Adrenal gland (tissue), 5 donors: ENCODE measurements at regions not wholly inside any gene's neighbourhood (a gene's known extent, or its start where the extent isn't known, plus 50 kb on each side); places are given as distances from the start of the nearest gene placed in this dataset.

Source experiments
- CTCF ChIP-seq, 6 experiments: fragments of 450-650 bp in 4 of 6; fragments of 200-600 bp in 2 of 6; sonication (generic) in 1 of 6; IDR thresholded peaks; 1 replicate in 5 of 6; 2 replicates in 1 of 6; pipeline versions ENCODE4 v1.5.1 to v1.8.0; 2016 to 2021; ENCODE audit warnings: antibody characterized with exemption in 6 of 6, mild to moderate bottlenecking in 2 of 6, moderate library complexity in 1 of 6
- POLR2A ChIP-seq, 2 donors: fragments of 450-650 bp; IDR thresholded peaks; one replicate each; pipeline ENCODE4 v1.6.1; 2017; ENCODE audit warnings: antibody characterized with exemption in 2 of 2, mild to moderate bottlenecking in 2 of 2, moderate library complexity in 1 of 2
- donor health status: DM: no; HTN: no; CAD: no.

- TF ChIP-seq POLR2A (IDR thresholded peaks at IDR 0.05) (no peak), CTCF (IDR thresholded peaks at IDR 0.05) (no peak)
Measured at GRCh38 chrX:27276751-27277150, 186.4 kb downstream of the PPP4R3C start.
